SK-N-MC (cell line): ENCODE measurements at regions not wholly inside any gene's neighbourhood (a gene's known extent, or its start where the extent isn't known, plus 50 kb on each side); places are given as distances from the start of the nearest gene placed in this dataset.

Experiments used
- EZH2 ChIP-seq: fragments of 200-600 bp; sonication (generic); IDR thresholded peaks from one replicate; pipeline ENCODE4 v1.6.1; 2017; ENCODE audit warnings: antibody characterized with exemption
- FOXP2 ChIP-seq: optimal IDR thresholded peaks from 2 replicates; pipeline ENCODE3; 2011; ENCODE audit warnings: mild to moderate bottlenecking, moderate library complexity; ENCODE audit not compliant: insufficient read depth; ENCODE audit errors: extremely low read length, control extremely low read depth
- POLR2AphosphoS5 ChIP-seq: IDR thresholded peaks from 2 replicates; pipeline ENCODE4 v1.6.1; 2012; ENCODE audit warnings: mild to moderate bottlenecking, low read depth, low read length, borderline replicate concordance

DNA sequence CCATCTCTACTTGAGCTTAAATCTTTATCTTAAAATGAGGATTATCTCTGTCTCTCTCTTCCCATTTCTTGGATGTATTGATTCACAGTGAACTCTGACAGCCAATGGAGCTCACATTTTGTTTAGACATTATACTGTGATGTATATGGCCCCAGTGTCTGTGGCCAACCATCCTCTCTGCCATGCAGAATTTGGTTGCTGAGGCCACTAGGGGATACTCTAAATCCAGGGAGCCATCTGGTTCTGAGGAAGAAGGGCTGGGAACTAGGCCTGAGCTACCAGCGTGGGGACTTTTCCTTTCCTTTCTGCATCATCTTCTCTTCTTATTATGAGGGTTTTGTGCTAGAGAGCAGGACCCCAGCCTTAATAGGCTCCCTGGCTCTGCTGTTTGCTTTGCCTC, 59.1 kb upstream of the RIPOR2 start:
- TF ChIP-seq EZH2, result no peak
- TF ChIP-seq POLR2AphosphoS5, result no peak
- no peak for TF ChIP-seq FOXP2
